A549 (cell line): ENCODE measurements at regions not wholly inside any gene's neighbourhood (a gene's known extent, or its start where the extent isn't known, plus 50 kb on each side); places are given as distances from the start of the nearest gene placed in this dataset.

Experiments used
- ATAC-seq, 2 experiments: fragments of 200-7000 bp in 1 of 2; fragments of >200 bp in 1 of 2; cut with Nextera tagmentation in 1 of 2; cut with Tn5 transposase in 1 of 2; 3 replicates each; pipeline versions ENCODE4 v1.8.0 to v1.9.1; 2018 to 2020; ENCODE audit warnings: mild to moderate bottlenecking in 1 of 2, moderate library complexity in 1 of 2
- CTCF ChIA-PET: fragments of 300-600 bp; sonication (Branson Sonifier 250); formaldehyde crosslinking; extraction: SDS; loops from one replicate; lab custom pipeline; 2021; ENCODE audit warnings: antibody characterized with exemption, inconsistent platforms; lab: Yijun Ruan, JAX
- POLR2A ChIA-PET: fragments of 350-600 bp; formaldehyde crosslinking; extraction: SDS; loops from one replicate; lab custom pipeline; 2021; ENCODE audit warnings: antibody characterized with exemption, inconsistent platforms; lab: Yijun Ruan, JAX
- DNase-seq, 2 experiments: peaks; one replicate each; pipeline versions ENCODE4 v3.0.0 to v3.0.0-alpha.2; 2011 to 2016; ENCODE audit warnings: low read depth in 1 of 2, low spot score in 1 of 2
- FAIRE-seq: peaks from 2 replicates; lab custom pipeline; 2011; peaks lifted over from hg19 to GRCh38; lab: Jason Lieb, UNC
- H3K27ac ChIP-seq, 2 experiments: fragments of >200 bp; sonication (Bioruptor Twin); formaldehyde crosslinking; 3 replicates each; pipeline ENCODE4 v1.5.1; 2016 to 2017
- H3K4me1 ChIP-seq: fragments of >200 bp; sonication (Bioruptor Twin); formaldehyde crosslinking; 3 replicates; pipeline ENCODE4 v1.6.1; 2016
- H3K4me2 ChIP-seq: fragments of >200 bp; sonication (Bioruptor Twin); formaldehyde crosslinking; 3 replicates; pipeline ENCODE4 v1.6.1; 2016
- H3K4me3 ChIP-seq: fragments of >200 bp; sonication (Bioruptor Twin); formaldehyde crosslinking; 3 replicates; pipeline ENCODE4 v1.5.1; 2016
- H3K9me3 ChIP-seq: fragments of >200 bp; sonication (Bioruptor Twin); formaldehyde crosslinking; 3 replicates; pipeline ENCODE4 v1.6.1; 2016
- BHLHE40 ChIP-seq: IDR thresholded peaks from 2 replicates; pipeline ENCODE4 v1.6.1; 2012; ENCODE audit warnings: low read depth, low read length, inconsistent platforms
- CBX8 ChIP-seq: fragments of 200-600 bp; sonication (generic); IDR thresholded peaks from 2 replicates; pipeline ENCODE4 v1.6.1; 2016
- CTCF ChIP-seq: fragments of >200 bp; sonication (Bioruptor Twin); formaldehyde crosslinking; IDR thresholded peaks from 3 replicates; pipeline ENCODE4 v1.5.1; 2016
- E2F6 ChIP-seq: IDR thresholded peaks from 2 replicates; pipeline ENCODE4 v1.6.1; 2012; ENCODE audit warnings: low read depth, borderline replicate concordance
- EP300 ChIP-seq, 2 experiments: fragments of >200 bp; sonication (Bioruptor Twin); formaldehyde crosslinking; IDR thresholded peaks; 2 replicates in 1 of 2; 3 replicates in 1 of 2; pipeline ENCODE4 v1.6.1; 2016 to 2017
- FOXS1 ChIP-seq: fragments of 250-450 bp; sonication (Bioruptor Pico); IDR thresholded peaks from 2 replicates; pipeline ENCODE4 v1.5.0; 2020; ENCODE audit warnings: mild to moderate bottlenecking, moderate library complexity
- HDAC2 ChIP-seq: fragments of 200-600 bp; sonication (generic); IDR thresholded peaks from 2 replicates; pipeline ENCODE4 v1.6.1; 2016
- HOXB5 ChIP-seq: fragments of 250-450 bp; sonication (Bioruptor Pico); IDR thresholded peaks from 2 replicates; pipeline ENCODE4 v1.5.0; 2020; ENCODE audit warnings: mild to moderate bottlenecking, moderate library complexity
- JUNB ChIP-seq: fragments of >200 bp; sonication (Bioruptor Twin); formaldehyde crosslinking; IDR thresholded peaks from 2 replicates; pipeline ENCODE4 v1.6.1; 2016
- MAZ ChIP-seq: fragments of 150-350 bp; IDR thresholded peaks from 2 replicates; pipeline ENCODE4 v1.6.1; 2014; ENCODE audit warnings: antibody characterized with exemption, low read depth, low read length, borderline replicate concordance
- NR3C1 ChIP-seq: fragments of >200 bp; sonication (Bioruptor Twin); formaldehyde crosslinking; IDR thresholded peaks from 3 replicates; pipeline ENCODE4 v1.6.1; 2017
- POLR2AphosphoS2 ChIP-seq: conservative IDR thresholded peaks from 2 replicates; pipeline ENCODE4 v1.6.1; 2012; ENCODE audit warnings: low read length, improper control_type of control experiment, inconsistent platforms
- RCOR1 ChIP-seq: fragments of 150-350 bp; IDR thresholded peaks from 2 replicates; pipeline ENCODE4 v1.6.1; 2014; ENCODE audit warnings: antibody characterized with exemption, low read length, low read depth
- RNF2 ChIP-seq: fragments of 200-600 bp; sonication (generic); IDR thresholded peaks from 2 replicates; pipeline ENCODE4 v1.6.1; 2016; ENCODE audit warnings: low read depth, mild to moderate bottlenecking, antibody characterized with exemption, moderate library complexity, borderline replicate concordance
- SREBF2 ChIP-seq: fragments of 450-650 bp; IDR thresholded peaks from 2 replicates; pipeline ENCODE4 v1.6.1; 2014; ENCODE audit warnings: mild to moderate bottlenecking, moderate library complexity
- TFCP2L1 ChIP-seq: fragments of 250-450 bp; sonication (Bioruptor Pico); IDR thresholded peaks from 2 replicates; pipeline ENCODE4 v1.5.0; 2021; ENCODE audit warnings: mild to moderate bottlenecking
- TP53 ChIP-seq: fragments of 250-450 bp; sonication (Bioruptor Pico); IDR thresholded peaks from 2 replicates; pipeline ENCODE4 v1.5.0; 2021; ENCODE audit warnings: mild to moderate bottlenecking, moderate library complexity
- USF2 ChIP-seq: fragments of 450-650 bp; IDR thresholded peaks from 2 replicates; pipeline ENCODE4 v1.6.1; 2014; ENCODE audit warnings: antibody characterized with exemption
- ZC3H11A ChIP-seq: fragments of 450-650 bp; IDR thresholded peaks from 2 replicates; pipeline ENCODE4 v1.6.1; 2014; ENCODE audit warnings: antibody characterized with exemption, mild to moderate bottlenecking
- WGBS: methylation state at CpG from one replicate; pipeline ENCODE4 v1.1.6; 2017; ENCODE audit errors: missing lambda C conversion rate; 5-methylcytosine and 5-hydroxymethylcytosine counted together
- TF ChIP-seq, protein P1 (sequence below): IDR thresholded peaks from 2 replicates; pipeline ENCODE4 v1.6.1; 2012
- TF ChIP-seq, protein P2 (sequence below): fragments of >200 bp; sonication (Bioruptor Twin); formaldehyde crosslinking; IDR thresholded peaks from 3 replicates; pipeline ENCODE4 v1.6.1; 2016
- TF ChIP-seq, protein P3 (sequence below): fragments of 250-450 bp; sonication (Bioruptor Pico); IDR thresholded peaks from 2 replicates; pipeline ENCODE4 v1.5.0; 2020; ENCODE audit warnings: low read depth, mild to moderate bottlenecking, moderate library complexity
- TF ChIP-seq, protein P4 (sequence below): fragments of 150-350 bp; IDR thresholded peaks from 2 replicates; pipeline ENCODE4 v1.6.1; 2014; ENCODE audit warnings: low read depth, mild to moderate bottlenecking, low read length

DNA sequence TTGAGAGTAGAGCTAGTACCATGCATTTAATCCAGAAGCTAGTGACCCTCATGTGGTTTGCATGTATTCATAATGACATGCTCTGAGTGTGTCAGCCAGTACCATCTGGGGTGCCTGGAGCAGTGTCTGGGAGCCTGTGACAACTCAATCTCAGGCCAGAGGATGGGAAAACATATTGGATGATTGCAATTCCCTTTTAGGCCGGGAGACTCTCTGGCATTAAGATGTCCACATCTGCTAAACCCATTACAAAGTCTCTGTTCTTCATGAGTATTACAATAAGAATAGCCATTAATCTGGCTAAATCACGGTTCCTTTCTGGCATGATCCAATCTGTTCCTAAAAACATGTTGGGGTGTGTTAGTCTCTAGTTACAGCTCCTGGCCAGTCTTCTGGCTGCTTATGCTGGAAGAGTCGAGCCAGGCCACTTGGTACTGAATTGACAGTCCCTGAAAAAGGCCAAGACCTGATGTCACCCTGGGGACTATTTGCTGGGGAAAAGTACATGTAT is 475.7 kb downstream of the ENC1 start:
- Histone ChIP-seq H3K4me1 (peaks cover 14% of the 10 kb centered on the region), H3K9me3 (no peaks in the 10 kb centered on the region), H3K4me2 (no peak overlapping the region)
- ChIA-PET CTCF (no interaction called here), POLR2A (no interaction called here)
- no peak for FAIRE-seq
- 58% methylated on average over 3 of the region's 3 CpGs for WGBS
- TF ChIP-seq SREBF2, result no peak
- no peak for TF ChIP-seq HDAC2
- TF ChIP-seq HOXB5 (CRISPR knock-in tag), result no peak
- no peak for TF ChIP-seq CBX8
- TF ChIP-seq FOXS1, result no peak
- TF ChIP-seq, protein P1, sequence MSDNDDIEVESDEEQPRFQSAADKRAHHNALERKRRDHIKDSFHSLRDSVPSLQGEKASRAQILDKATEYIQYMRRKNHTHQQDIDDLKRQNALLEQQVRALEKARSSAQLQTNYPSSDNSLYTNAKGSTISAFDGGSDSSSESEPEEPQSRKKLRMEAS, result no peak
- TF ChIP-seq TP53, result no peak
- no peak for TF ChIP-seq MAZ
- no peak for TF ChIP-seq USF2
- TF ChIP-seq, protein P2, sequence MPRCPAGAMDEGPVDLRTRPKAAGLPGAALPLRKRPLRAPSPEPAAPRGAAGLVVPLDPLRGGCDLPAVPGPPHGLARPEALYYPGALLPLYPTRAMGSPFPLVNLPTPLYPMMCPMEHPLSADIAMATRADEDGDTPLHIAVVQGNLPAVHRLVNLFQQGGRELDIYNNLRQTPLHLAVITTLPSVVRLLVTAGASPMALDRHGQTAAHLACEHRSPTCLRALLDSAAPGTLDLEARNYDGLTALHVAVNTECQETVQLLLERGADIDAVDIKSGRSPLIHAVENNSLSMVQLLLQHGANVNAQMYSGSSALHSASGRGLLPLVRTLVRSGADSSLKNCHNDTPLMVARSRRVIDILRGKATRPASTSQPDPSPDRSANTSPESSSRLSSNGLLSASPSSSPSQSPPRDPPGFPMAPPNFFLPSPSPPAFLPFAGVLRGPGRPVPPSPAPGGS, result no peak
- no peak for TF ChIP-seq NR3C1
- TF ChIP-seq, protein P3, sequence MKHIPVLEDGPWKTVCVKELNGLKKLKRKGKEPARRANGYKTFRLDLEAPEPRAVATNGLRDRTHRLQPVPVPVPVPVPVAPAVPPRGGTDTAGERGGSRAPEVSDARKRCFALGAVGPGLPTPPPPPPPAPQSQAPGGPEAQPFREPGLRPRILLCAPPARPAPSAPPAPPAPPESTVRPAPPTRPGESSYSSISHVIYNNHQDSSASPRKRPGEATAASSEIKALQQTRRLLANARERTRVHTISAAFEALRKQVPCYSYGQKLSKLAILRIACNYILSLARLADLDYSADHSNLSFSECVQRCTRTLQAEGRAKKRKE (CRISPR knock-in tag), result no peak
- TF ChIP-seq, all 56 proteins: peak for 0
- DNase-seq (no peak), ATAC-seq (no peak)
- no peak overlapping the region for H3K27ac ChIP-seq
- H3K4me3 ChIP-seq, result no peak overlapping the region

DNA sequence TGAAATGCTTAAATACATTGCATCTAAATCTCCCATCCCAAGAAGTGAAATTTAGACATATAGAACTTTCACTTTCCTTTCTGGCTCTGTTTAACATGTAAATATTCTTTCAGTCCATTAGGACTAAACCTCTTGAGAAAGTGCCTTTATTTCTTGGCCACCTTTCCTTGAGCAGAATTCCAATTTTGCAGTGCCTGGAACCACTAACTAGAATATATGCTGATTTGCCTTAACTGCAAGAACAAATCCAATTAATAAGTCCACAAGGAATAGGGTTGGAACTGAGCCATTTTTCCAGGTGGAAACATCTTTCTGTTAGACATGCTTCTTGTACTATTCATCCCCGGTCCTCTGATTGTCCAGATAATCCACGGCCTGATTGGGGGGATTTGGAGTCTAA is 478.0 kb downstream of the ENC1 start:
- no peak overlapping the region for H3K4me2 ChIP-seq
- no peak overlapping the region for H3K27ac ChIP-seq
- ChIA-PET CTCF (no interaction called here), POLR2A (no interaction called here)
- no peaks in the 10 kb centered on the region for H3K9me3 ChIP-seq
- no peak for DNase-seq
- TF ChIP-seq, protein P4, sequence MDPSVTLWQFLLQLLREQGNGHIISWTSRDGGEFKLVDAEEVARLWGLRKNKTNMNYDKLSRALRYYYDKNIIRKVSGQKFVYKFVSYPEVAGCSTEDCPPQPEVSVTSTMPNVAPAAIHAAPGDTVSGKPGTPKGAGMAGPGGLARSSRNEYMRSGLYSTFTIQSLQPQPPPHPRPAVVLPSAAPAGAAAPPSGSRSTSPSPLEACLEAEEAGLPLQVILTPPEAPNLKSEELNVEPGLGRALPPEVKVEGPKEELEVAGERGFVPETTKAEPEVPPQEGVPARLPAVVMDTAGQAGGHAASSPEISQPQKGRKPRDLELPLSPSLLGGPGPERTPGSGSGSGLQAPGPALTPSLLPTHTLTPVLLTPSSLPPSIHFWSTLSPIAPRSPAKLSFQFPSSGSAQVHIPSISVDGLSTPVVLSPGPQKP, result no peak
- TF ChIP-seq BHLHE40, result no peak
- TF ChIP-seq CTCF, result no peak
- no peak for TF ChIP-seq RCOR1
- no peak for TF ChIP-seq FOXS1
- TF ChIP-seq RNF2, result no peak
- TF ChIP-seq SREBF2, result no peak
- no peak for TF ChIP-seq TFCP2L1 (CRISPR knock-in tag)
- TF ChIP-seq E2F6, result no peak
- no peak for TF ChIP-seq POLR2AphosphoS2
- TF ChIP-seq JUNB, result no peak
- TF ChIP-seq EP300 (IDR thresholded peaks at IDR 0.05), result no peak
- TF ChIP-seq ZC3H11A, result no peak
- no peak for FAIRE-seq
- peaks cover 7% of the 10 kb centered on the region for H3K4me1 ChIP-seq
- WGBS, result 13% methylated on average over 2 of the region's 2 CpGs
- no peak overlapping the region for H3K4me3 ChIP-seq
- no peak for ATAC-seq
